Left colon (tissue), 2 donors: ENCODE measurements at regions not wholly inside any gene's neighbourhood (a gene's known extent, or its start where the extent isn't known, plus 50 kb on each side); places are given as distances from the start of the nearest gene placed in this dataset.
"Not testable (repeated sequence)": the region's sequence is repeated elsewhere in the genome, so short reads cannot be mapped to it uniquely, and the experiment has no call there.

ENCODE experiments used
- ATAC-seq: fragments of 200-7000 bp; cut with Tn5 transposase; one replicate; pipeline ENCODE4 v1.9.1; 2020; ENCODE audit warnings: mild to moderate bottlenecking, moderate library complexity
- DNase-seq, 2 donors: peaks; one replicate each; pipeline ENCODE4 v3.0.0-alpha.2; 2020
- intact Hi-C, 2 donors: fragments of 100-400 bp; cut with DNase I in 1 of 2; cut with micrococcal nuclease in 1 of 2; formaldehyde crosslinking; loops; one replicate each; pipeline versions ENCODE4 v1.11.2 to v1.14.0; 2022; cut with DNase I, micrococcal nuclease
- donor health status: DM: no; HTN: no; CAD: no.
- donor health status: DM: yes; HTN: yes; CAD: no.

DNA sequence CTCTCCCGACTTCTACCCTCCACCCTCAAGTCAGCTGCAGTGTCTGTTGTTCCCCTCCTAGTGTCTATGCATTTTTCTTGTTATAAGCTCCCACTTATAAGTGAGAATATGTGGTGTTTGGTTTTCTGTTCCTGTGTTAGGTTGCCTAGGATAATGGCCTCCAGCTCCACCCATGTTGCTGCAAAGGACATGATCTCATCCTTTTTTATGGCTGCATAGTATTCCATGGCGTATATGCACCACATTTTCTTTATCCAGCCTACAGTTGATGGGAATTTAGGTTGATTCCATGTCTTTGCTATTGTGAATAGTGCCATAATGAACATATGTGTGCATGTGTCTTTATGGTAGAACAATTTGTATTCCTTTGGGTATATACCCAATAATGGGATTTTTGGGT, 80.7 kb downstream of the SPTSSA start:
- intact Hi-C loops, DNase-seq, ATAC-seq: not testable (repeated sequence)

DNA sequence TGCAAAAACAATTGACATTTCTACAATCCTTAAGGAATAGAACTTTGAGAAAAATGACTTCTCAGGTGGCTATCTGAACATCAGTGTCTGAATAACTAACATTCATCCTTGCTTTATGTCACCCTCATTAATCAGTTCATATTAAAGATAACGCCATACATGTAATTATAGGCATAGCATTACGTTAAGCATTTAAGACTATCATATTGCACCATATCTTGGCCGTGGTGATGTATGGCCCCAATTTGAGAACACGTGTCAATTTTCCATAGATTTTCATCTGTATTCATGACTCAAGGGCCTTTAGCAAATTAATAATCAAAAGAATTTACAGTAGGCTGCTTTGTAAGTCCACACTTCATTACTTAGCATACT, 81.6 kb downstream of the SPTSSA start:
- intact Hi-C loops, result no loop called here
- ATAC-seq (no peak), DNase-seq (no peak)

DNA sequence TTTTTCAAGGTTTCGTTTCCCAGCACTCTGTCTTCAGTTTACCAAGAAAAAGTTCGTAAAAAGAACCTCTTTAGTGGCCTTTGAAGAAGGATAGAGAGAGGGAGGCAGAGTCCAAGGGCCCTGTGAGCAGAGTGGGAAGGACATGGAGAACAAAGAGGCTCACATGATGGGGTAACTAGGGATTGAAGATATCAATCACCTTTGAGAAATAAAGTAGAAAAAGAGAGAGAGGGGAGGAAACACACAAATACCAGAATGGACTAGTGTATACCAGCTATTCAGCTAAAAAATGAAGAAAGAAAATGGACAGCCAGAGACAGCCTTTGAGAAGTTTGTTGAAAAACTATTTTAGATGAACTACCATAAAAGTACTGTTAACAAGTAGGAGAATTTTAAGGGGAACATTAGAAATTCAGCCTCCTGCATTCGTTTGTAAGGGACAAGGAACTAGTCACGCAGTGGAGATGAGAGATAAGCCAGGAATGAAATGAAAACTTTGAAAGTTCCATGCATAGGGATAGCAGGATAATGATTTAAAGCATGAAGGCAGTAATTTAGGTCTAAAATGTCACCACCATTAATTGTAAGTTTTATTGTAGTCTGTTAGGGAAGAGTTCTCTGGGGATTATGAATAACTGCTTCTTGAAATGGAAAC, 82.1 kb downstream of the SPTSSA start:
- DNase-seq (no peak), ATAC-seq (no peak)
- intact Hi-C loops, result no loop called here

GRCh38 chr14:34376649-34377267, 85.3 kb downstream of the SPTSSA start:
- intact Hi-C loops, result no loop called here
- no peak for ATAC-seq

GRCh38 chr14:34374998-34375740, 86.9 kb downstream of the SPTSSA start:
- intact Hi-C loops, result no loop called here
- DNase-seq, result no peak
- peak; percentile 90 for ATAC-seq

More at GRCh38 chr14:34376649-34377267, 85.3 kb downstream of the SPTSSA start:
- no peak for DNase-seq

- DNase-seq, result no peak
- ATAC-seq, result no peak
- intact Hi-C loops, result no loop called here
These were observed 88.8 kb downstream of the SPTSSA start for GRCh38 chr14:34373191-34373590.

- intact Hi-C loops, result no loop called here
These were observed 89.3 kb downstream of the SPTSSA start for GRCh38 chr14:34372786-34373185.

GRCh38 chr14:34369648-34370030, 92.4 kb downstream of the SPTSSA start:
- intact Hi-C loops, result no loop called here
- DNase-seq (no peak), ATAC-seq (no peak)

More at GRCh38 chr14:34372786-34373185, 89.3 kb downstream of the SPTSSA start:
- ATAC-seq (no peak), DNase-seq (no peak)

- ATAC-seq, result no peak
- no peak for DNase-seq
- intact Hi-C loops, result no loop called here
These were observed 92.9 kb downstream of the SPTSSA start for GRCh38 chr14:34368971-34369647.

DNA sequence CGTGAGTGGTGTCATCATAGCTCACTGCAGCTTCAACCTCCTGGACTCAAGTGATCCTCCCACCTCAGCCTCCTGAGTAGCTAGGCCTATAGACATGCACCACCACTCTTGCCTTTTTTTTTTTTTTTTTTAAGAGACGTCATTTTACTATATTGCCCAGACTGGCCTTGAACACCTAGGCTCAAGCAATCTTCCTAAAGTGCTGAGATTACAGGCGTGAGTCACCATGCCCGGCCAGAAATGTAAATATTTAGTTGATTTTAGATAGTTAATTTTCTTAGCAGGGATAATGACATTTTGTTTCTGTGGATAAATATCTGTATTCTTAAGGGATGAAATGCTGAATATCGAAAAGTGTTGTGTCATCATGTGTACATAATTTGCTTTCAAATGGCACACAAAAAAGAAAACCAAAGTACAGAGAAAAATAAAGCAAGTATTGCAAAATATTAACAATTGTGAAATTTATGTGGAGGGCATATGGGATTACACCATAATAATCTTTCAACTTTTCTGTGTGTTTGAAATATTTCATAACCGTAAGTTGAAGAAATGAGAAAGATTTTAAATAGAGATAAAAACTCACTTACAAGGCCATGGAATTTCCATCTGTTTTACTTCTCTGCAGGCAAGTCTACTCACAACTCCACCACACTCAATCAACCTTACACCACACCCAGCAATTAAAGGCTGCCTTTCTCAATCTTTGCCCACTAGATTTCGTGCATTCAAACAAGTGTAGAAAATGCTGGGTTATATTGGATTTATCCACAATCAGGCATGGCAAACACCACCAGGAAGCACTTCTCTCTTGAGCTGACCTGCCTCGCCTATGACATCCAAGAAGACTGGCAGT, 93.7 kb downstream of the SPTSSA start:
- ATAC-seq (peak; percentile 85), DNase-seq (peak; percentile 20 to 46)
- intact Hi-C loops, result no loop called here

GRCh38 chr14:34365309-34365915, 96.6 kb downstream of the SPTSSA start:
- ATAC-seq, result peak; percentile 38
- intact Hi-C loops, result no loop called here
- DNase-seq, result no peak

GRCh38 chr14:34364201-34364600, 97.8 kb downstream of the SPTSSA start:
- intact Hi-C loops, result no loop called here
- ATAC-seq, result no peak

GRCh38 chr14:34363733-34364134, 98.3 kb downstream of the SPTSSA start:
- intact Hi-C loops, result no loop called here
- no peak for DNase-seq
- ATAC-seq, result no peak

More at GRCh38 chr14:34364201-34364600, 97.8 kb downstream of the SPTSSA start:
- DNase-seq, result no peak

DNA sequence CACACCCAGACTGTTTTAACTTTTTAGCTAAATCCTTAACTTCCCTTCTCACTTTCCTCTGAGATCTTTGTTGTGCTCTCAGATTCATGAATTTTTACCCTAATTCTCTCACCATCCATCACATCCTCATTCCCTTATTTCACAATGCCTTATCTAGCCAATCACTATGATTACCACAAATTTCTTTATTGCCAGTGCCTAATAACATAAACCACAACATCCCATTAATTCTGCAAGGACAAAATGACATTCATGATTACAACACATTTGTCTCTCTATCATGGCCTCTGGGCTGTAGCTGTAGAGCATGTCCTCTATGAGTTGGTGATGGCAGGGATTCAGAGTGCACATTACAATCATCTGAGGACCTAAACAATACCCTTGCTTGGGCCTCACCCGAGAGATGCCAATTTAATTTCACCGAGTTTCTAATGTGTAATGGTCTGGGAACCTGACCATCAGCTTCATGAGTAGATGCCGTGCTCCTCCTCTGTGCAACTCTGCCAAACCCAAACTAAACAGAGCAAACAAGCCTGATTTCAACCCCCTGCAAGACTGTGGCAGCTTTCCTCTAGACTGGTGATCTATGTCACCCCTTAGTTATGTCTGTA, 99.3 kb downstream of the SPTSSA start:
- ATAC-seq, result no peak
- intact Hi-C loops, result no loop called here

GRCh38 chr14:34361504-34362011, 100.5 kb downstream of the SPTSSA start:
- no peak for ATAC-seq
- DNase-seq, result no peak
- intact Hi-C loops, result no loop called here

More for the DNA sequence above, 99.3 kb downstream of the SPTSSA start:
- DNase-seq, result no peak

- intact Hi-C loops, result no loop called here
- peak; percentile 20 to 39 for DNase-seq
These were observed 102.5 kb downstream of the SPTSSA start for GRCh38 chr14:34359420-34360117.

GRCh38 chr14:34356264-34356654, 105.8 kb downstream of the SPTSSA start:
- ATAC-seq, result no peak
- intact Hi-C loops, result no loop called here
- DNase-seq, result no peak

More at GRCh38 chr14:34359420-34360117, 102.5 kb downstream of the SPTSSA start:
- ATAC-seq, result peak; percentile 84
